ENCODE measurements at regions not wholly inside any gene's neighbourhood (a gene's known extent, or its start where the extent isn't known, plus 50 kb on each side); places are given as distances from the start of the nearest gene placed in this dataset.

- H3K27ac ChIP-seq (ENCODE audit: extremely low read depth, low read depth, low read length): no peak overlapping the region
- POLR2A ChIA-PET: no interaction called here
- H3K4me1 ChIP-seq (ENCODE audit: control insufficient read depth, insufficient read depth, low read length): no peaks in the 10 kb centered on the region
- CTCF ChIA-PET: interaction anchor here (0.9 kb wide), 1 partner anchor 255 kb away, joined by 4 read pairs; no protein-coding TSS in a partner anchor
- no peak overlapping the region for H3K4me3 ChIP-seq (ENCODE audit: low read depth, low read length)
- no peaks in the 10 kb centered on the region for H3K9me3 ChIP-seq (ENCODE audit: control insufficient read depth, insufficient read depth, low read depth, low read length)
- H3K36me3 ChIP-seq (ENCODE audit: control insufficient read depth in 2 of 2, insufficient read depth in 1 of 2, low read length in 2 of 2): no peaks in the 10 kb centered on the region
- TF ChIP-seq KLF9 (tag by site-specific recombination; IDR thresholded peaks at IDR 0.05; ENCODE audit: low read depth): no peak
Measured at GRCh38 chr2:238716171-238716570, 131.7 kb upstream of the TWIST2 start.

- no peaks in the 10 kb centered on the region for H3K4me1 ChIP-seq (ENCODE audit: control insufficient read depth, insufficient read depth, low read length)
- no peaks in the 10 kb centered on the region for H3K36me3 ChIP-seq (ENCODE audit: control insufficient read depth in 2 of 2, insufficient read depth in 1 of 2, low read length in 2 of 2)
- no peak for TF ChIP-seq KLF7 (tag by site-specific recombination; IDR thresholded peaks at IDR 0.05; ENCODE audit: borderline replicate concordance)
- TF ChIP-seq ZNF837 (tag by site-specific recombination; IDR thresholded peaks at IDR 0.05): no peak
- TF ChIP-seq ZNF785 (tag by site-specific recombination; IDR thresholded peaks at IDR 0.05): no peak
- no peak for TF ChIP-seq ZNF449 (tag by site-specific recombination; IDR thresholded peaks at IDR 0.05)
- no peak for TF ChIP-seq ZNF747 (tag by site-specific recombination; IDR thresholded peaks at IDR 0.05)
- TF ChIP-seq ZNF626 (tag by site-specific recombination; IDR thresholded peaks at IDR 0.05): no peak
- TF ChIP-seq ZNF133 (tag by site-specific recombination; IDR thresholded peaks at IDR 0.05): no peak
- TF ChIP-seq ZBTB49 (tag by site-specific recombination; IDR thresholded peaks at IDR 0.05; ENCODE audit: low read depth): no peak
- no peak for TF ChIP-seq ZFP69B (tag by site-specific recombination; IDR thresholded peaks at IDR 0.05)
- no peak for TF ChIP-seq ZNF211 (tag by site-specific recombination; IDR thresholded peaks at IDR 0.05; ENCODE audit: low read depth)
- no peak for TF ChIP-seq REST (tag by site-specific recombination; IDR thresholded peaks at IDR 0.05)
- TF ChIP-seq ZNF629 (tag by site-specific recombination; IDR thresholded peaks at IDR 0.05): no peak
- no peak for TF ChIP-seq ZNF76 (tag by site-specific recombination; IDR thresholded peaks at IDR 0.05; ENCODE audit: borderline replicate concordance, low read depth)
- TF ChIP-seq ZNF510 (tag by site-specific recombination; IDR thresholded peaks at IDR 0.05; ENCODE audit: insufficient replicate concordance): no peak
- TF ChIP-seq ZFP41 (tag by site-specific recombination; IDR thresholded peaks at IDR 0.05; ENCODE audit: borderline replicate concordance): no peak
- TF ChIP-seq ZSCAN23 (tag by site-specific recombination; IDR thresholded peaks at IDR 0.05): no peak
- no peak for TF ChIP-seq EGR2 (tag by site-specific recombination; IDR thresholded peaks at IDR 0.05; ENCODE audit: low read depth)
- TF ChIP-seq ZNF202 (tag by site-specific recombination; IDR thresholded peaks at IDR 0.05; ENCODE audit: borderline replicate concordance): no peak
- CTCF ChIA-PET: interaction anchor here (0.9 kb wide), 1 partner anchor 254 kb away, joined by 4 read pairs; no protein-coding TSS in a partner anchor
- H3K4me3 ChIP-seq (ENCODE audit: low read depth, low read length): no peak overlapping the region
- no peak overlapping the region for H3K27ac ChIP-seq (ENCODE audit: extremely low read depth, low read depth, low read length)
- H3K9me3 ChIP-seq (ENCODE audit: control insufficient read depth, insufficient read depth, low read depth, low read length): no peaks in the 10 kb centered on the region
- POLR2A ChIA-PET: no interaction called here
Measured at GRCh38 chr2:238716585-238716984, 131.3 kb upstream of the TWIST2 start.
